ENCODE measurements at regions not wholly inside any gene's neighbourhood (a gene's known extent, or its start where the extent isn't known, plus 50 kb on each side); places are given as distances from the start of the nearest gene placed in this dataset.
A peak's percentile ranks its signal among the peaks of the same experiment; 100 is the strongest.

DNA sequence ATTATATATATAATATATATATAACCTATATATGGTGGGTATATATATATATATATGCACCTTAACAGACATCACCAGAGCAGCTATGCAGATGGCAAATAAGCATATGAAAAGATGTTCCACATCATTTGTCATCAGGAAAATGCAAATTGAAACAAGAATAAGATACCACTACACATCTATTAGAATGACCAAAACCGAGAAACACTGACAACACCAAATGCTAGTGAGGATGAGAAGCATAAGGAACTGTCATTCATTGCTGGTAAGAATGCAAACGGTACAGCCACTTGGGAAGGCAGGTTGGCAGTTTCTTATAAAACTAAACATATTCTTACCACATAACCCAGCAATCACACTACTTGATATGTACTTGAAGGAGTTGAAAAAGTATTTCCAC, 219.8 kb upstream of the PRMT6 start:
- Histone ChIP-seq H3K4me2 (ENCODE audit: control insufficient read depth, insufficient read depth) (no peak overlapping the region), H3K27ac (ENCODE audit: control insufficient read depth, insufficient read depth) (no peak overlapping the region), H3K4me1 (ENCODE audit: control insufficient read depth, insufficient read depth, low read length) (no peaks in the 10 kb centered on the region), H4K20me1 (ENCODE audit: control insufficient read depth, insufficient read depth) (no peaks in the 10 kb centered on the region), H3K4me3 (no peak overlapping the region), H2AFZ (ENCODE audit: control insufficient read depth, low read depth, low read length) (no peak overlapping the region), H3K79me2 (ENCODE audit: control insufficient read depth, insufficient read depth, low read length) (no peaks in the 10 kb centered on the region), H3K9me3 (replicated peaks; ENCODE audit: control insufficient read depth, insufficient read depth, low read length) (no peaks in the 10 kb centered on the region), H3K27me3 (replicated peaks in 1 of 2; ENCODE audit: control insufficient read depth in 2 of 2, insufficient read depth in 2 of 2, low read length in 1 of 2) (no peaks in the 10 kb centered on the region), H3K9ac (ENCODE audit: control insufficient read depth, insufficient read depth, low read length) (no peak overlapping the region), H3K36me3 (ENCODE audit: control insufficient read depth in 2 of 2, insufficient read depth in 2 of 2, low read length in 1 of 2) (no peaks in the 10 kb centered on the region)
- ChIA-PET SMC1A (ENCODE audit: uncharacterized antibody, unreplicated experiment) (no interaction called here), POLR2A (no interaction called here), CTCF (no interaction called here), RAD21 (ENCODE audit: unreplicated experiment) (no interaction called here)
- WGBS (ENCODE audit: insufficient coverage, insufficient replicate concordance, low lambda C conversion rate, missing lambda C conversion rate): 0% methylated on average over 2 of the region's 2 CpGs
- intact Hi-C loops (cut with micrococcal nuclease; ENCODE audit: unreplicated experiment) (no loop called here), in situ Hi-C loops (cut with MboI) (no loop called here)
- TF ChIP-seq ZNF622 (IDR thresholded peaks at IDR 0.05) (no peak), JUNB (IDR thresholded peaks at IDR 0.05) (0 out of 2 replicates have a peak, but pooled peaks have one; percentile 11), ESRRA (IDR thresholded peaks at IDR 0.05; ENCODE audit: low read length) (no peak), NFXL1 (IDR thresholded peaks at IDR 0.05; ENCODE audit: borderline replicate concordance) (peak; percentile 55; the same call in 1 of the 2 replicates), ETV6 (conservative IDR thresholded peaks at IDR 0.05 in 1 of 2, IDR thresholded peaks at IDR 0.05 in 1 of 2; ENCODE audit: borderline replicate concordance in 1 of 2, low read depth in 1 of 2) (0 out of 4 replicates have a peak, but pooled peaks of 1 of the 2 experiments have one; percentile 13)
- FAIRE-seq: no peak
- ATAC-seq: peak; percentile 45; the same call in 2 of the 3 replicates
- DNase-seq (ENCODE audit: low read depth, low spot score): no peak
- BruUV-seq (replicated peaks): no TSS peak

DNA sequence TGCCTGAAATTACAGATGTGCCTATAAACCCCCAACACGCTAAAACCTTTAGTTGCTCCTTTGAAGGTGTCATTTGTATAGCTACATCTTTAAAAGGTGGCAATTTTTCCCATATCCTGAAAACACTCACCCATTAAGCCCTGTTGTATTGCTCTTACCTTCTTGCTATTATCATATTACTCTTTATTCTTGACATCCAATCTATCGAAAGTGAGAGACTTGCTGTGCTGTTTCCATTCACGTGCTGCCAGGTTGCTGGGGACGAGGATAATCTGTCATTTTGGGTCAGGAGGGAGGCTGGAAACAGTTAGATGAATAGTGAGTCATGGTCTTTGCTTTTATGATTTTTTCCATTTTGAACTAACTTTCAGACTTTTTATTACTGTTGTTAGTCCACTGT, 213.0 kb upstream of the PRMT6 start:
- no peaks in the 10 kb centered on the region for H3K4me1 ChIP-seq (ENCODE audit: control insufficient read depth, insufficient read depth, low read length)
- in situ Hi-C loops (cut with MboI) (no loop called here), intact Hi-C loops (cut with micrococcal nuclease; ENCODE audit: unreplicated experiment) (no loop called here)
- H3K9me3 ChIP-seq (replicated peaks; ENCODE audit: control insufficient read depth, insufficient read depth, low read length): no peaks in the 10 kb centered on the region
- DNase-seq (ENCODE audit: low read depth, low spot score) (no peak), ATAC-seq (no peak), FAIRE-seq (no peak)
- BruUV-seq (replicated peaks): no TSS peak
- H3K79me2 ChIP-seq (ENCODE audit: control insufficient read depth, insufficient read depth, low read length): no peaks in the 10 kb centered on the region
- no peak overlapping the region for H3K4me3 ChIP-seq
- no peaks in the 10 kb centered on the region for H3K36me3 ChIP-seq (ENCODE audit: control insufficient read depth in 2 of 2, insufficient read depth in 2 of 2, low read length in 1 of 2)
- no peaks in the 10 kb centered on the region for H4K20me1 ChIP-seq (ENCODE audit: control insufficient read depth, insufficient read depth)
- ChIA-PET CTCF (no interaction called here), RAD21 (ENCODE audit: unreplicated experiment) (no interaction called here), POLR2A (no interaction called here), SMC1A (ENCODE audit: uncharacterized antibody, unreplicated experiment) (interaction anchor here (1.5 kb wide), 1 partner anchor 9 kb away, joined by 6 read pairs; no protein-coding TSS in a partner anchor)
- H3K27me3 ChIP-seq (replicated peaks in 1 of 2; ENCODE audit: control insufficient read depth in 2 of 2, insufficient read depth in 2 of 2, low read length in 1 of 2): no peaks in the 10 kb centered on the region
- no peak overlapping the region for H3K4me2 ChIP-seq (ENCODE audit: control insufficient read depth, insufficient read depth)
- H2AFZ ChIP-seq (ENCODE audit: control insufficient read depth, low read depth, low read length): no peak overlapping the region
- no peak overlapping the region for H3K27ac ChIP-seq (ENCODE audit: control insufficient read depth, insufficient read depth)
- 15% methylated on average over 3 of the region's 4 CpGs for WGBS (ENCODE audit: insufficient coverage, insufficient replicate concordance, low lambda C conversion rate, missing lambda C conversion rate)
- H3K9ac ChIP-seq (ENCODE audit: control insufficient read depth, insufficient read depth, low read length): no peak overlapping the region
- TF ChIP-seq CREB1 (IDR thresholded peaks at IDR 0.05; ENCODE audit: low read depth): no peak
- TF ChIP-seq TCF12 (IDR thresholded peaks at IDR 0.05; ENCODE audit: low read depth, low read length): no peak
- TF ChIP-seq FOXK2 (IDR thresholded peaks at IDR 0.05): no peak
- TF ChIP-seq ZSCAN29 (IDR thresholded peaks at IDR 0.05): no peak
- TF ChIP-seq, protein P1, sequence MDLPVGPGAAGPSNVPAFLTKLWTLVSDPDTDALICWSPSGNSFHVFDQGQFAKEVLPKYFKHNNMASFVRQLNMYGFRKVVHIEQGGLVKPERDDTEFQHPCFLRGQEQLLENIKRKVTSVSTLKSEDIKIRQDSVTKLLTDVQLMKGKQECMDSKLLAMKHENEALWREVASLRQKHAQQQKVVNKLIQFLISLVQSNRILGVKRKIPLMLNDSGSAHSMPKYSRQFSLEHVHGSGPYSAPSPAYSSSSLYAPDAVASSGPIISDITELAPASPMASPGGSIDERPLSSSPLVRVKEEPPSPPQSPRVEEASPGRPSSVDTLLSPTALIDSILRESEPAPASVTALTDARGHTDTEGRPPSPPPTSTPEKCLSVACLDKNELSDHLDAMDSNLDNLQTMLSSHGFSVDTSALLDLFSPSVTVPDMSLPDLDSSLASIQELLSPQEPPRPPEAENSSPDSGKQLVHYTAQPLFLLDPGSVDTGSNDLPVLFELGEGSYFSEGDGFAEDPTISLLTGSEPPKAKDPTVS (IDR thresholded peaks at IDR 0.05; ENCODE audit: low read depth, low read length): no peak
- no peak for TF ChIP-seq MYC (IDR thresholded peaks at IDR 0.05; ENCODE audit: insufficient read depth, insufficient read length, insufficient replicate concordance, low read length, severe bottlenecking)
- TF ChIP-seq, protein P2, sequence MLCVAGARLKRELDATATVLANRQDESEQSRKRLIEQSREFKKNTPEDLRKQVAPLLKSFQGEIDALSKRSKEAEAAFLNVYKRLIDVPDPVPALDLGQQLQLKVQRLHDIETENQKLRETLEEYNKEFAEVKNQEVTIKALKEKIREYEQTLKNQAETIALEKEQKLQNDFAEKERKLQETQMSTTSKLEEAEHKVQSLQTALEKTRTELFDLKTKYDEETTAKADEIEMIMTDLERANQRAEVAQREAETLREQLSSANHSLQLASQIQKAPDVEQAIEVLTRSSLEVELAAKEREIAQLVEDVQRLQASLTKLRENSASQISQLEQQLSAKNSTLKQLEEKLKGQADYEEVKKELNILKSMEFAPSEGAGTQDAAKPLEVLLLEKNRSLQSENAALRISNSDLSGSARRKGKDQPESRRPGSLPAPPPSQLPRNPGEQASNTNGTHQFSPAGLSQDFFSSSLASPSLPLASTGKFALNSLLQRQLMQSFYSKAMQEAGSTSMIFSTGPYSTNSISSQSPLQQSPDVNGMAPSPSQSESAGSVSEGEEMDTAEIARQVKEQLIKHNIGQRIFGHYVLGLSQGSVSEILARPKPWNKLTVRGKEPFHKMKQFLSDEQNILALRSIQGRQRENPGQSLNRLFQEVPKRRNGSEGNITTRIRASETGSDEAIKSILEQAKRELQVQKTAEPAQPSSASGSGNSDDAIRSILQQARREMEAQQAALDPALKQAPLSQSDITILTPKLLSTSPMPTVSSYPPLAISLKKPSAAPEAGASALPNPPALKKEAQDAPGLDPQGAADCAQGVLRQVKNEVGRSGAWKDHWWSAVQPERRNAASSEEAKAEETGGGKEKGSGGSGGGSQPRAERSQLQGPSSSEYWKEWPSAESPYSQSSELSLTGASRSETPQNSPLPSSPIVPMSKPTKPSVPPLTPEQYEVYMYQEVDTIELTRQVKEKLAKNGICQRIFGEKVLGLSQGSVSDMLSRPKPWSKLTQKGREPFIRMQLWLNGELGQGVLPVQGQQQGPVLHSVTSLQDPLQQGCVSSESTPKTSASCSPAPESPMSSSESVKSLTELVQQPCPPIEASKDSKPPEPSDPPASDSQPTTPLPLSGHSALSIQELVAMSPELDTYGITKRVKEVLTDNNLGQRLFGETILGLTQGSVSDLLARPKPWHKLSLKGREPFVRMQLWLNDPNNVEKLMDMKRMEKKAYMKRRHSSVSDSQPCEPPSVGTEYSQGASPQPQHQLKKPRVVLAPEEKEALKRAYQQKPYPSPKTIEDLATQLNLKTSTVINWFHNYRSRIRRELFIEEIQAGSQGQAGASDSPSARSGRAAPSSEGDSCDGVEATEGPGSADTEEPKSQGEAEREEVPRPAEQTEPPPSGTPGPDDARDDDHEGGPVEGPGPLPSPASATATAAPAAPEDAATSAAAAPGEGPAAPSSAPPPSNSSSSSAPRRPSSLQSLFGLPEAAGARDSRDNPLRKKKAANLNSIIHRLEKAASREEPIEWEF (IDR thresholded peaks at IDR 0.05; ENCODE audit: insufficient replicate concordance, low read depth, low read length): no peak
- TF ChIP-seq POLR2AphosphoS2 (IDR thresholded peaks at IDR 0.05; ENCODE audit: low read depth, low read length): no peak

Measured in GM12878 (cell line).